Fibroblast of lung (primary cell): ENCODE measurements at regions not wholly inside any gene's neighbourhood (a gene's known extent, or its start where the extent isn't known, plus 50 kb on each side); places are given as distances from the start of the nearest gene placed in this dataset.

Experiments
- DNase-seq, 2 donors: peaks; one replicate each; pipeline versions ENCODE4 v3.0.0 to v3.0.0-alpha.2; 2010; ENCODE audit warnings: low read depth in 2 of 2
- H2AFZ ChIP-seq: 2 replicates; pipeline ENCODE4 v1.5.1; 2012; ENCODE audit warnings: low read length, control low read depth, inconsistent platforms
- H3K27ac ChIP-seq: 2 replicates; pipeline ENCODE4 v1.5.1; 2011; ENCODE audit warnings: low read length, control low read depth; ENCODE audit not compliant: insufficient read depth
- H3K27me3 ChIP-seq: 2 replicates; pipeline ENCODE4 v1.5.1; 2011; ENCODE audit warnings: mild to moderate bottlenecking, low read length; ENCODE audit not compliant: control insufficient read depth, insufficient read depth
- H3K36me3 ChIP-seq: 2 replicates; pipeline ENCODE4 v1.5.1; 2011; ENCODE audit warnings: low read length; ENCODE audit not compliant: control insufficient read depth, insufficient read depth
- H3K4me1 ChIP-seq: 2 replicates; pipeline ENCODE4 v1.5.1; 2011; ENCODE audit warnings: low read length; ENCODE audit not compliant: control insufficient read depth, insufficient read depth; ENCODE audit errors: extremely low read depth
- H3K4me2 ChIP-seq: 2 replicates; pipeline ENCODE4 v1.5.1; 2011; ENCODE audit warnings: low read length, control low read depth; ENCODE audit not compliant: insufficient read depth; ENCODE audit errors: extremely low read depth
- H3K4me3 ChIP-seq, 4 experiments: fragments of 200-600 bp in 1 of 4; sonication (generic) in 1 of 4; replicated peaks in 1 of 4; 2 replicates each; pipeline ENCODE4 v1.5.1; 2011 to 2016; ENCODE audit warnings: low read length in 4 of 4, low read depth in 3 of 4, mild to moderate bottlenecking in 3 of 4, control low read depth in 2 of 4, inconsistent platforms in 1 of 4, mixed read lengths in 1 of 4; ENCODE audit not compliant: insufficient read depth in 1 of 4; ENCODE audit errors: control extremely low read depth in 1 of 4
- H3K79me2 ChIP-seq: 2 replicates; pipeline ENCODE4 v1.5.1; 2012; ENCODE audit warnings: mild to moderate bottlenecking, low read length, inconsistent platforms; ENCODE audit not compliant: control insufficient read depth, insufficient read depth
- H3K9ac ChIP-seq: 2 replicates; pipeline ENCODE4 v1.5.1; 2011; ENCODE audit warnings: mild to moderate bottlenecking, low read length, control low read depth; ENCODE audit not compliant: insufficient read depth
- H3K9me3 ChIP-seq: 2 replicates; pipeline ENCODE4 v1.5.1; 2012; ENCODE audit warnings: low read depth, low read length; ENCODE audit not compliant: control insufficient read depth, insufficient read depth
- H4K20me1 ChIP-seq: 2 replicates; pipeline ENCODE4 v1.5.1; 2011; ENCODE audit warnings: low read length; ENCODE audit not compliant: control insufficient read depth, insufficient read depth; ENCODE audit errors: extremely low read depth
- CTCF ChIP-seq, 2 donors: IDR thresholded peaks in 1 of 2; conservative IDR thresholded peaks in 1 of 2; 1 replicate in 1 of 2; 2 replicates in 1 of 2; pipeline ENCODE4 v1.5.1; 2011 to 2012; ENCODE audit warnings: low read length in 2 of 2, control low read depth in 1 of 2, inconsistent platforms in 1 of 2, low read depth in 1 of 2, mild to moderate bottlenecking in 1 of 2
- EZH2 ChIP-seq: IDR thresholded peaks from 2 replicates; pipeline ENCODE4 v1.5.1; 2012; ENCODE audit warnings: low read length, control low read depth, mild to moderate bottlenecking; ENCODE audit errors: missing control alignments

GRCh38 chr14:101061411-101062064 lies 158.0 kb upstream of the RTL1 start:
- Histone ChIP-seq H3K36me3 (peaks cover 13% of the 10 kb centered on the region), H3K27me3 (no peaks in the 10 kb centered on the region), H3K4me1 (no peaks in the 10 kb centered on the region), H3K4me2 (peak overlapping the region; percentile 32), H3K9me3 (no peaks in the 10 kb centered on the region), H4K20me1 (no peaks in the 10 kb centered on the region), H2AFZ (no peak overlapping the region), H3K79me2 (no peaks in the 10 kb centered on the region), H3K9ac (no peak overlapping the region), H3K4me3 (no peak overlapping the region), H3K27ac (no peak overlapping the region)
- TF ChIP-seq EZH2: no peak
- TF ChIP-seq CTCF (conservative IDR thresholded peaks at IDR 0.05 in 1 of 2, IDR thresholded peaks at IDR 0.05 in 1 of 2; ENCODE audit: low read depth in 1 of 2, low read length in 2 of 2): no peak
- DNase-seq: no peak

GRCh38 chr14:101062065-101062450 lies 158.5 kb upstream of the RTL1 start:
- TF ChIP-seq EZH2 (no peak), CTCF (conservative IDR thresholded peaks at IDR 0.05 in 1 of 2, IDR thresholded peaks at IDR 0.05 in 1 of 2; ENCODE audit: low read depth in 1 of 2, low read length in 2 of 2) (no peak)
- H3K4me1 ChIP-seq: no peaks in the 10 kb centered on the region
- no peaks in the 10 kb centered on the region for H3K79me2 ChIP-seq
- H3K4me2 ChIP-seq: peak overlapping the region; percentile 32
- H4K20me1 ChIP-seq: no peaks in the 10 kb centered on the region
- no peaks in the 10 kb centered on the region for H3K27me3 ChIP-seq
- H3K27ac ChIP-seq: no peak overlapping the region
- H3K4me3 ChIP-seq: no peak overlapping the region
- H3K36me3 ChIP-seq: peaks cover 13% of the 10 kb centered on the region
- peak in 1 of 2 donors; percentile 31 for DNase-seq
- H3K9me3 ChIP-seq: no peaks in the 10 kb centered on the region
- H3K9ac ChIP-seq: no peak overlapping the region
- H2AFZ ChIP-seq: no peak overlapping the region

DNA sequence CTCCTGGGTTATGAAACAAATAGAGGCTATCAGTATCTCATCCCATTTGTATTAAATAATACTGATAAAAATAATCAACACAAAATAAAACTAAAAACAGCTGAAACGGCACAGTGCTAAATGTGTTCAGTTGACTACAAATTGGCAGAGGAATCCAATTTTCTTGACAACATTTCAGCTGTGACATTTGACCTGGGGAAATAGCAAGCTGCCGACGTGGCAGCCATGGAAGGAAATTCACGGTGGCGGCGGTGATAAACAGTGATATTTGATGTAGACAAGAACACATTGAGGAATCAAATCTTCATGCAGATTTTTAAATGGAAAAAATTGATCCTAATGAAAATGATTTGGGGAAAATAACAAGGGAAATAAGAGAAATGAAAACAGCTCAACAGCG lies 159.1 kb upstream of the RTL1 start:
- Histone ChIP-seq H3K79me2 (no peaks in the 10 kb centered on the region), H3K4me2 (no peak overlapping the region), H3K36me3 (peaks cover 13% of the 10 kb centered on the region), H3K27ac (no peak overlapping the region), H3K9ac (no peak overlapping the region), H3K4me3 (no peak overlapping the region), H3K4me1 (no peaks in the 10 kb centered on the region), H3K9me3 (no peaks in the 10 kb centered on the region), H2AFZ (no peak overlapping the region), H3K27me3 (no peaks in the 10 kb centered on the region), H4K20me1 (no peaks in the 10 kb centered on the region)
- DNase-seq: peak; percentile 36 to 73
- TF ChIP-seq CTCF (conservative IDR thresholded peaks at IDR 0.05 in 1 of 2, IDR thresholded peaks at IDR 0.05 in 1 of 2; ENCODE audit: low read depth in 1 of 2, low read length in 2 of 2): no peak
- no peak for TF ChIP-seq EZH2
